ENCODE measurements at regions not wholly inside any gene's neighbourhood (a gene's known extent, or its start where the extent isn't known, plus 50 kb on each side); places are given as distances from the start of the nearest gene placed in this dataset.

DNA sequence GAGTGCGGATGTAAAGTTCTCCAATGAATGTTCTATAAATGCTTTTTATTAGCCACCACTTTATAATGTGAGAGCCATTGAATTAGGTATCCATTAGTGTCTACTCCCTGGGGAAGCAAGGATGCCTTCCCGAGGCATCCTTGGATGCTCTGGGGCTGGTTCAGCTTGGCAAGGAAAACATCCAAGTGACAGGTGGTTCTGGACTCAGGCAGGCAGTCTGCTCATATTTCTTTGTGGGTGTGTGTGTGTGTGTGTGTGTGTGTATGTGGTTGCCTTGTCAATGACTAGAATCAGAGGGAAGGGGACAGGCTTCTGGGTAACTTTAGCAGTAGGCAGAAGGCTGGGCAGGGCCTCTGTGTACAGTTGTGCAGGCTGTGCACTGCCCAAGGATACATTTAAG lies 149.2 kb downstream of the TSN start:
- no peak overlapping the region for H3K27ac ChIP-seq
- no peaks in the 10 kb centered on the region for H3K4me1 ChIP-seq
- no peak overlapping the region for H3K4me3 ChIP-seq
- ATAC-seq: no peak
- H3K27me3 ChIP-seq: peaks cover 12% of the 10 kb centered on the region
- H3K9me3 ChIP-seq: peaks cover 0 to 6% (median 0%) of the 10 kb centered on the region in 3 donors
- TF ChIP-seq EP300 (IDR thresholded peaks at IDR 0.05) (no peak), POLR2A (IDR thresholded peaks at IDR 0.05) (no peak), POLR2AphosphoS5 (IDR thresholded peaks at IDR 0.05) (no peak)
- TF ChIP-seq, protein P1, sequence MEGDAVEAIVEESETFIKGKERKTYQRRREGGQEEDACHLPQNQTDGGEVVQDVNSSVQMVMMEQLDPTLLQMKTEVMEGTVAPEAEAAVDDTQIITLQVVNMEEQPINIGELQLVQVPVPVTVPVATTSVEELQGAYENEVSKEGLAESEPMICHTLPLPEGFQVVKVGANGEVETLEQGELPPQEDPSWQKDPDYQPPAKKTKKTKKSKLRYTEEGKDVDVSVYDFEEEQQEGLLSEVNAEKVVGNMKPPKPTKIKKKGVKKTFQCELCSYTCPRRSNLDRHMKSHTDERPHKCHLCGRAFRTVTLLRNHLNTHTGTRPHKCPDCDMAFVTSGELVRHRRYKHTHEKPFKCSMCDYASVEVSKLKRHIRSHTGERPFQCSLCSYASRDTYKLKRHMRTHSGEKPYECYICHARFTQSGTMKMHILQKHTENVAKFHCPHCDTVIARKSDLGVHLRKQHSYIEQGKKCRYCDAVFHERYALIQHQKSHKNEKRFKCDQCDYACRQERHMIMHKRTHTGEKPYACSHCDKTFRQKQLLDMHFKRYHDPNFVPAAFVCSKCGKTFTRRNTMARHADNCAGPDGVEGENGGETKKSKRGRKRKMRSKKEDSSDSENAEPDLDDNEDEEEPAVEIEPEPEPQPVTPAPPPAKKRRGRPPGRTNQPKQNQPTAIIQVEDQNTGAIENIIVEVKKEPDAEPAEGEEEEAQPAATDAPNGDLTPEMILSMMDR (IDR thresholded peaks at IDR 0.05): no peak
- no peaks in the 10 kb centered on the region for H3K36me3 ChIP-seq
- WGBS, 2 donors (ENCODE audit: low coverage in 1 of 2): 80 to 85% methylated on average over 1 to 2 of the region's 2 CpGs

DNA sequence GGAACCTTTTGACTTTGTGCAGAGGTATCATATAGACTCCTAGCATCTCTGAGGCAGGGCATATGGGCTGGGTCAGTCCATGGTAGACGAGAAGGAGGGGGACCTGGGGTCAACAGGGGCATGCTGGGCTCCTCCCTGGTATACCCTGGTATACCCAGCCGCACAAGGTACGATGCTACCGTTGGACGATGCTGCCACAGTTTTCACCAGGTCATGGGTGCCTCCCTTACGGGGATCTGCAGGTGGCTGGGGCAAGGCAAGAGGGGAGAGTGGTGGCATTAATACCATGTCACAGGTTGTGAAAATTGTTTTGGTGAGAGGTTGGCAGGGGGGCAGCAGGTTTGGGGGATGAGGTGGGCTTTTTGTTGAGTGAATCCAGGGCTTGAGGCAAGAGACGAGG lies 149.8 kb downstream of the TSN start:
- Histone ChIP-seq H3K36me3 (no peaks in the 10 kb centered on the region), H3K4me1 (no peaks in the 10 kb centered on the region), H3K27me3 (peaks cover 12% of the 10 kb centered on the region), H3K27ac (no peak overlapping the region), H3K9me3 (peaks cover 0 to 6% (median 0%) of the 10 kb centered on the region in 3 donors), H3K4me3 (no peak overlapping the region)
- 78 to 100% methylated on average over 2 to 5 of the region's 7 CpGs for WGBS, 2 donors (ENCODE audit: low coverage in 1 of 2)
- ATAC-seq: no peak
- TF ChIP-seq EP300 (IDR thresholded peaks at IDR 0.05) (no peak), POLR2AphosphoS5 (IDR thresholded peaks at IDR 0.05) (no peak), POLR2A (IDR thresholded peaks at IDR 0.05) (no peak)
- TF ChIP-seq, protein P1 (IDR thresholded peaks at IDR 0.05): no peak

DNA sequence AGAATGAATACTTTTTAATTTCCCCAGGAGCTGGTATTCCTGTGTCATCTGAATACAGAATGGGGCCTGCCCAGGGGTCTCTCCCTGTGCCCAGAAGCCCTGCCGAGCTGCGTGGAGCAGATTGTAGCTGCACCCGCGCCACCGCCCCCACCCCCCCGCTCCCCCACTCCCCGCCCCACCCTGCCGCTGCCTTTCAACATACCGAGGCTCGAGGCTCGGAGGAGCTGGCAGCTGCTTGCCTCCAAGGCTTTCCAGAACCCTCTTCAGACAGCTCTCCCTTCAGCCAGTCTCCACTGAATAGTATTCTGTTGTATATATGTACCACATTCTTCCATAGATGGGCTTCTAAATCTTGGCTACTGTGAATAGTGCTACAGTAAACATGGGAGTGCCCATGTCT lies 150.7 kb downstream of the TSN start:
- 70% methylated on average over 2 of the region's 11 CpGs; no CpG with 5 or more reads in 1 of the 2 donors for WGBS, 2 donors (ENCODE audit: low coverage in 1 of 2)
- Histone ChIP-seq H3K27me3 (peaks cover 12% of the 10 kb centered on the region), H3K4me1 (no peaks in the 10 kb centered on the region), H3K4me3 (no peak overlapping the region), H3K27ac (no peak overlapping the region), H3K9me3 (peaks cover 0 to 6% (median 0%) of the 10 kb centered on the region in 3 donors), H3K36me3 (no peaks in the 10 kb centered on the region)
- ATAC-seq: no peak
- TF ChIP-seq POLR2AphosphoS5 (IDR thresholded peaks at IDR 0.05): no peak
- no peak for TF ChIP-seq POLR2A (IDR thresholded peaks at IDR 0.05)
- TF ChIP-seq, protein P1 (IDR thresholded peaks at IDR 0.05): no peak
- TF ChIP-seq EP300 (IDR thresholded peaks at IDR 0.05): no peak

DNA sequence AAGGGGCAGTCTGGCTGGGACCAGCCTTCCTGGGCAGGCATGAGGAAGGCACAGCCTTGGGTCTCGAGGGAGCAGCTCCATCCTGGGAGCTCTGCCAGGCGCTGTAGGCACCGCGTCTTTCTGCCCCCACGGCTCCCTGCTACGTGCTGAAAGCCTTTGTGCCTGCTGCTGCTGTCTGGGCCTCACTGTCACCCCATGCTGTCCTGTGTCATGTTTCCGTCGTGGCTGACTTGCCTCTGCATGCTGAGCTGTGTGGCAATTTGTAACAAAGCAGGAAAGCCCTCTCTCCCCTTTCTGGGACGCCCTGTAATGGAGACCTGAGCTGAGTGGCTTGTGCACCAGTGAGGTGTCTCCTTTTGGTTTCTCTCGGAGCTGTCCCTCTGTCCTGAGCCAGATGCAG lies 152.5 kb downstream of the TSN start:
- H3K27ac ChIP-seq: no peak overlapping the region
- H3K4me3 ChIP-seq: no peak overlapping the region
- H3K36me3 ChIP-seq: no peaks in the 10 kb centered on the region
- no peak for ATAC-seq
- WGBS, 2 donors (ENCODE audit: low coverage in 1 of 2): 69% methylated on average over 2 of the region's 10 CpGs; no CpG with 5 or more reads in 1 of the 2 donors
- TF ChIP-seq POLR2A (IDR thresholded peaks at IDR 0.05) (no peak), POLR2AphosphoS5 (IDR thresholded peaks at IDR 0.05) (no peak), EP300 (IDR thresholded peaks at IDR 0.05) (no peak)
- TF ChIP-seq, protein P1 (IDR thresholded peaks at IDR 0.05): no peak
- H3K27me3 ChIP-seq: peaks cover 3% of the 10 kb centered on the region
- no peaks in the 10 kb centered on the region for H3K4me1 ChIP-seq
- H3K9me3 ChIP-seq: peaks cover 0 to 6% (median 0%) of the 10 kb centered on the region in 3 donors

DNA sequence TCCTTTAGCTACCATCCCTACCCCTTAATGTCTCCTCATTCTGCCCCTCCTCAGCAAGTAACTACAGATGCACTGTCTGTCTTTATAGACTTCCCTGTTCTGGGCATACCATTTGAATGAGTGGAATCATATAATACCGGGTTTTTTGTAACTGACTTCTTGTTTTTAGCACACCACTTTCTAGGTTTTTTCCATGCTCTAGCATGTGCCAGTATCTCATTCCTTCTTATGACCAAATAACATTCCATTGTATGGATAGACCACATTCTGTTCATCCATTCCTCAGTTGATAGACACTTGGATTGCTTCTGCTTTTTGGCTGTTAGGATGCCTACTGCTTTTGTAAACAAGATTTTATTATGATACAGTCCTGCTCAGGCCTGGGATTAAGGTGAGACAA lies 154.7 kb downstream of the TSN start:
- no peak overlapping the region for H3K27ac ChIP-seq
- no peak for TF ChIP-seq POLR2A (IDR thresholded peaks at IDR 0.05)
- no peak for TF ChIP-seq POLR2AphosphoS5 (IDR thresholded peaks at IDR 0.05)

More for the DNA sequence above, 154.7 kb downstream of the TSN start:
- Histone ChIP-seq H3K4me1 (no peaks in the 10 kb centered on the region), H3K9me3 (peaks cover 0 to 6% (median 0%) of the 10 kb centered on the region in 3 donors), H3K4me3 (no peak overlapping the region), H3K36me3 (no peaks in the 10 kb centered on the region), H3K27me3 (no peaks in the 10 kb centered on the region)
- WGBS, 2 donors (ENCODE audit: low coverage in 1 of 2): 68 to 80% methylated on average over 1 of the region's 1 CpG
- no peak for ATAC-seq

Measured in gastroesophageal sphincter (tissue), 4 donors.